Esophagus muscularis mucosa (tissue), 3 donors: ENCODE measurements at regions not wholly inside any gene's neighbourhood (a gene's known extent, or its start where the extent isn't known, plus 50 kb on each side); places are given as distances from the start of the nearest gene placed in this dataset.

Experiments
- POLR2A ChIP-seq: fragments of 450-650 bp; IDR thresholded peaks from one replicate; pipeline ENCODE4 v1.6.1; 2017; ENCODE audit warnings: antibody characterized with exemption, moderate library complexity, mild to moderate bottlenecking, low read depth
- POLR2AphosphoS5 ChIP-seq, 2 donors: sonication (generic); formaldehyde crosslinking; IDR thresholded peaks; one replicate each; pipeline ENCODE4 v1.6.1; 2017; ENCODE audit warnings: antibody characterized with exemption in 2 of 2
- TF ChIP-seq, protein P1 (sequence below), 3 experiments: fragments of 200-600 bp in 2 of 3; fragments of 450-650 bp in 1 of 3; sonication (generic) in 2 of 3; IDR thresholded peaks; one replicate each; pipeline ENCODE4 v1.5.1; 2017 to 2019; ENCODE audit warnings: antibody characterized with exemption in 3 of 3, mild to moderate bottlenecking in 2 of 3, moderate library complexity in 1 of 3

DNA sequence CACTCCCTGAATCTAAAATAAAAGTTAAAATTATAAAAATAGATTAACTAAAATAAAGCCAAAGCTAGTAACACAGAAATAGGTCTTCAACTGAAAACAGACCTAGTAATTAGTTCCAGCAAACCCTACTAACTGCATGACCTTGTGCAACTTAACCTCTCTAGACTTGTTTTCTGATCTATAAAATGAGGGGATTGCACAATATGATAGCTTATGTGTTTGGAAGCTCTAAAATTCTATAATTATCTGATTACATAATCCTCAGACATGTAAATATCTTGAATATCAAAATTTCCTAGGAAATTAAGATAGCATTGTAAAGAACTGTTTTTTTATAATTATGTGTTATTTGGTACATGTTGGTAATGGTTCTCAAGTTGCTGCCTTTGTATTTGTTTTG, 144.1 kb upstream of the GRIP1 start:
- TF ChIP-seq, protein P1, sequence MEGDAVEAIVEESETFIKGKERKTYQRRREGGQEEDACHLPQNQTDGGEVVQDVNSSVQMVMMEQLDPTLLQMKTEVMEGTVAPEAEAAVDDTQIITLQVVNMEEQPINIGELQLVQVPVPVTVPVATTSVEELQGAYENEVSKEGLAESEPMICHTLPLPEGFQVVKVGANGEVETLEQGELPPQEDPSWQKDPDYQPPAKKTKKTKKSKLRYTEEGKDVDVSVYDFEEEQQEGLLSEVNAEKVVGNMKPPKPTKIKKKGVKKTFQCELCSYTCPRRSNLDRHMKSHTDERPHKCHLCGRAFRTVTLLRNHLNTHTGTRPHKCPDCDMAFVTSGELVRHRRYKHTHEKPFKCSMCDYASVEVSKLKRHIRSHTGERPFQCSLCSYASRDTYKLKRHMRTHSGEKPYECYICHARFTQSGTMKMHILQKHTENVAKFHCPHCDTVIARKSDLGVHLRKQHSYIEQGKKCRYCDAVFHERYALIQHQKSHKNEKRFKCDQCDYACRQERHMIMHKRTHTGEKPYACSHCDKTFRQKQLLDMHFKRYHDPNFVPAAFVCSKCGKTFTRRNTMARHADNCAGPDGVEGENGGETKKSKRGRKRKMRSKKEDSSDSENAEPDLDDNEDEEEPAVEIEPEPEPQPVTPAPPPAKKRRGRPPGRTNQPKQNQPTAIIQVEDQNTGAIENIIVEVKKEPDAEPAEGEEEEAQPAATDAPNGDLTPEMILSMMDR (IDR thresholded peaks at IDR 0.05) = no peak
- TF ChIP-seq POLR2A (no peak), POLR2AphosphoS5 (IDR thresholded peaks at IDR 0.05) (no peak)
